ENCODE measurements at regions not wholly inside any gene's neighbourhood (a gene's known extent, or its start where the extent isn't known, plus 50 kb on each side); places are given as distances from the start of the nearest gene placed in this dataset.

DNA sequence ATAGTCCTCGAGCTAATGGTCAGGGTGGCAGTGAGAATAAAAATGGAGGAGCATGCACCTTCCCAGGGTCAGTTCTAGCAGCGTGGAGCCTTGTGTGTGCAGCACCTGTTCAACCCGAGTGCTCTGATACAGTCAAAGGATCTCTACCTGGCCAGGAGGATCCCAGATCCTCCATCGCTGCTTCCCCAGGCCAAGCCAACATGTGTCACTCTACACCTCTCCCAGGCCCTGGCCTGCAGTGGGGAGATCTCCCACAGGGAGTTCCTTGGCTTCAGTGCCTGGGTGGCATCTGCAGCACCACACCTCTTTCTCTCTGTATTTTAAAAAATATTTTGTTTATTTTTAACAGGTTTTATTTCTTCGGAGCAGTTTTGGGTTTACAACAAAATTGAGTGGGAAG lies 414.8 kb upstream of the C2CD4B start:
- TF ChIP-seq RAD21 (IDR thresholded peaks at IDR 0.05; ENCODE audit: low read depth) (no peak), EGR1 (IDR thresholded peaks at IDR 0.05) (no peak), CREB1 (IDR thresholded peaks at IDR 0.05; ENCODE audit: low read depth) (no peak)
